Kidney (tissue), 13 donors: ENCODE measurements at regions not wholly inside any gene's neighbourhood (a gene's known extent, or its start where the extent isn't known, plus 50 kb on each side); places are given as distances from the start of the nearest gene placed in this dataset.
"Not testable (repeated sequence)": the region's sequence is repeated elsewhere in the genome, so short reads cannot be mapped to it uniquely, and the experiment has no call there.

Source experiments
- DNase-seq, 5 donors: peaks; one replicate each; pipeline ENCODE4 v3.0.0-alpha.2; 2013 to 2020
- FAIRE-seq: peaks from 2 replicates; lab custom pipeline; 2012; peaks lifted over from hg19 to GRCh38; lab: Jason Lieb, UNC
- H3K27ac ChIP-seq, 2 donors: one replicate each; pipeline ENCODE4 v1.7.0; 2013; ENCODE audit warnings: low read depth in 2 of 2, low read length in 2 of 2, inconsistent platforms in 1 of 2
- H3K27me3 ChIP-seq: one replicate; pipeline ENCODE4 v1.7.1; 2013; ENCODE audit warnings: low read length, inconsistent platforms; ENCODE audit not compliant: control insufficient read depth, insufficient read depth
- H3K36me3 ChIP-seq, 3 donors: one replicate each; pipeline versions ENCODE4 v1.7.0 to v1.7.1; 2013; ENCODE audit warnings: low read length in 3 of 3, control low read depth in 1 of 3, inconsistent platforms in 1 of 3; ENCODE audit not compliant: insufficient read depth in 3 of 3, control insufficient read depth in 2 of 3
- H3K4me1 ChIP-seq, 3 donors: one replicate each; pipeline versions ENCODE4 v1.7.0 to v1.7.1; 2013; ENCODE audit warnings: low read length in 3 of 3, inconsistent platforms in 1 of 3, low read depth in 1 of 3; ENCODE audit not compliant: control insufficient read depth in 2 of 3, insufficient read depth in 2 of 3
- H3K4me3 ChIP-seq, 3 donors: one replicate each; pipeline versions ENCODE4 v1.7.0 to v1.8.1; 2013; ENCODE audit warnings: low read length in 3 of 3, control low read depth in 1 of 3, inconsistent platforms in 1 of 3
- H3K9ac ChIP-seq, 3 donors: one replicate each; pipeline versions ENCODE4 v1.7.0 to v1.7.1; 2013; ENCODE audit warnings: low read length in 3 of 3, control low read depth in 1 of 3, inconsistent platforms in 1 of 3
- H3K9me3 ChIP-seq, 3 donors: one replicate each; pipeline versions ENCODE4 v1.7.0 to v1.7.1; 2013; ENCODE audit warnings: low read length in 3 of 3, control low read depth in 1 of 3, inconsistent platforms in 1 of 3; ENCODE audit not compliant: control insufficient read depth in 2 of 3, insufficient read depth in 1 of 3
- intact Hi-C: fragments of 100-400 bp; cut with DNase I; formaldehyde crosslinking; loops from one replicate; pipeline ENCODE4 v1.11.1; 2022
- TF ChIP-seq, protein P1 (sequence below): IDR thresholded peaks from 3 replicates; pipeline ENCODE4 v1.5.1; 2012; ENCODE audit warnings: mild to moderate bottlenecking, moderate library complexity, borderline replicate concordance; ENCODE audit not compliant: insufficient read depth; ENCODE audit errors: extremely low read depth
- donor health status: control.
- donor health status: control.
- donor health status: control.
- donor health status: control.
- donor health status: control.
- donor health status: DM: yes; HTN: yes; CAD: no.
- donor health status: Normal renal cell carcinoma (clear cell type).

- H3K27ac ChIP-seq = no peak overlapping the region
- no peak for FAIRE-seq
These were observed 83.0 kb upstream of the FREM1 start for GRCh38 chr9:14993061-14993800.

GRCh38 chr9:14992516-14992915 lies 82.3 kb upstream of the FREM1 start:
- no peaks in the 10 kb centered on the region for H3K36me3 ChIP-seq
- FAIRE-seq = no peak
- no peak for DNase-seq
- H3K27ac ChIP-seq = no peak overlapping the region
- no peaks in the 10 kb centered on the region for H3K9me3 ChIP-seq
- H3K4me3 ChIP-seq = peak overlapping the region; percentile 62 to 94 (median 89)
- no peaks in the 10 kb centered on the region for H3K27me3 ChIP-seq
- H3K4me1 ChIP-seq = peaks cover 0 to 5% (median 0%) of the 10 kb centered on the region in 3 donors
- peak overlapping the region in 1 of 3 donors; percentile 40 for H3K9ac ChIP-seq
- TF ChIP-seq, protein P1, sequence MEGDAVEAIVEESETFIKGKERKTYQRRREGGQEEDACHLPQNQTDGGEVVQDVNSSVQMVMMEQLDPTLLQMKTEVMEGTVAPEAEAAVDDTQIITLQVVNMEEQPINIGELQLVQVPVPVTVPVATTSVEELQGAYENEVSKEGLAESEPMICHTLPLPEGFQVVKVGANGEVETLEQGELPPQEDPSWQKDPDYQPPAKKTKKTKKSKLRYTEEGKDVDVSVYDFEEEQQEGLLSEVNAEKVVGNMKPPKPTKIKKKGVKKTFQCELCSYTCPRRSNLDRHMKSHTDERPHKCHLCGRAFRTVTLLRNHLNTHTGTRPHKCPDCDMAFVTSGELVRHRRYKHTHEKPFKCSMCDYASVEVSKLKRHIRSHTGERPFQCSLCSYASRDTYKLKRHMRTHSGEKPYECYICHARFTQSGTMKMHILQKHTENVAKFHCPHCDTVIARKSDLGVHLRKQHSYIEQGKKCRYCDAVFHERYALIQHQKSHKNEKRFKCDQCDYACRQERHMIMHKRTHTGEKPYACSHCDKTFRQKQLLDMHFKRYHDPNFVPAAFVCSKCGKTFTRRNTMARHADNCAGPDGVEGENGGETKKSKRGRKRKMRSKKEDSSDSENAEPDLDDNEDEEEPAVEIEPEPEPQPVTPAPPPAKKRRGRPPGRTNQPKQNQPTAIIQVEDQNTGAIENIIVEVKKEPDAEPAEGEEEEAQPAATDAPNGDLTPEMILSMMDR = no peak
- intact Hi-C loops = no loop called here

More at GRCh38 chr9:14993061-14993800, 83.0 kb upstream of the FREM1 start:
- intact Hi-C loops = no loop called here
- Histone ChIP-seq H3K4me1 (peaks cover 0 to 5% (median 0%) of the 10 kb centered on the region in 3 donors), H3K36me3 (no peaks in the 10 kb centered on the region), H3K4me3 (peak overlapping the region; percentile 62 to 94 (median 89)), H3K27me3 (no peaks in the 10 kb centered on the region), H3K9me3 (no peaks in the 10 kb centered on the region), H3K9ac (peak overlapping the region in 2 of 3 donors; percentile 65 to 77)
- TF ChIP-seq, protein P1 = no peak
- DNase-seq = peak; percentile 95 to 98 (median 95)

- FAIRE-seq (no peak), DNase-seq (no peak)
- Histone ChIP-seq H3K36me3 (no peaks in the 10 kb centered on the region), H3K4me3 (no peak overlapping the region), H3K4me1 (peaks cover 0 to 5% (median 0%) of the 10 kb centered on the region in 3 donors), H3K27ac (no peak overlapping the region), H3K27me3 (no peaks in the 10 kb centered on the region), H3K9me3 (no peaks in the 10 kb centered on the region), H3K9ac (no peak overlapping the region)
- intact Hi-C loops = no loop called here
- TF ChIP-seq, protein P1 = no peak
These were observed 81.9 kb upstream of the FREM1 start for GRCh38 chr9:14992081-14992480.

DNA sequence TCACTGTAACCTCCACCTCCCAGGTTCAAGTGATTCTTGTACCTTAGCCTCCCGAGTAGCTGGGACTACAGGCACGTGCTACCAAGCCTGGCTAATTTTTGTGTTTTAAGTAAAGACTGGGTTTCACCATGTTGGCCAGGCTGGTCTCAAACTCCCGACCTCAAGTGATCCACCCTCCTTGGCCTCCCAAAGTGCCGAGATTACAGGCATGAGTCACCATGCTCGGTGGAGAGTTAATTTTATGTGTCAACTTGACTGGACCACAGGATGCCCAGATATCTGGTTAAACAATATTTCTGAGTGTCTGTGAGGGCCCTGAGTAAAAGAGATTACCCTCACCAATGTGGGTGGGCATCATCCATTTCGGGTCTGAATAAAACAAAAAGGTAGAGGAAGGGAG lies 80.4 kb upstream of the FREM1 start:
- H3K27ac ChIP-seq, H3K27me3 ChIP-seq, intact Hi-C loops, H3K4me1 ChIP-seq, H3K4me3 ChIP-seq, H3K9ac ChIP-seq, DNase-seq, H3K36me3 ChIP-seq, FAIRE-seq, H3K9me3 ChIP-seq: not testable (repeated sequence)
